Activated CD8-positive, alpha-beta T cell treated with anti-CD3 and anti-CD28 coated beads for 36 hours (primary cell): ENCODE measurements at regions not wholly inside any gene's neighbourhood (a gene's known extent, or its start where the extent isn't known, plus 50 kb on each side); places are given as distances from the start of the nearest gene placed in this dataset.

Source experiments
- ATAC-seq: fragments of 200-7000 bp; cut with Tn5 transposase; one replicate; pipeline ENCODE4 v1.10.0; 2021; ENCODE audit warnings: mild to moderate bottlenecking, moderate library complexity
- CTCF ChIA-PET: fragments of 350-600 bp; sonication (Branson Sonifier 250); formaldehyde crosslinking; loops from one replicate; lab custom pipeline; 2021; ENCODE audit warnings: antibody characterized with exemption; lab: Charles Lee
- POLR2A ChIA-PET: fragments of 350-600 bp; sonication (Branson Sonifier 250); formaldehyde crosslinking; loops from one replicate; lab custom pipeline; 2021; ENCODE audit warnings: antibody characterized with exemption; lab: Charles Lee
- DNase-seq: peaks from one replicate; pipeline ENCODE4 v3.0.0-alpha.2; 2020
- H3K27ac Mint-ChIP-seq: one replicate; pipeline ENCODE4 v1.8.0; 2021; ENCODE audit warnings: mild to moderate bottlenecking, mixed read lengths
- H3K27me3 Mint-ChIP-seq: one replicate; pipeline ENCODE4 v1.8.0; 2021; ENCODE audit warnings: mixed read lengths
- H3K36me3 Mint-ChIP-seq: one replicate; pipeline ENCODE4 v1.8.0; 2021; ENCODE audit warnings: low read depth, mixed read lengths
- H3K4me1 Mint-ChIP-seq: one replicate; pipeline ENCODE4 v1.8.0; 2021; ENCODE audit warnings: low read depth, mixed read lengths
- H3K4me3 Mint-ChIP-seq: one replicate; pipeline ENCODE4 v1.8.0; 2021; ENCODE audit warnings: mild to moderate bottlenecking, moderate library complexity, mixed read lengths
- H3K9me3 Mint-ChIP-seq: one replicate; pipeline ENCODE4 v1.8.0; 2021; ENCODE audit warnings: mixed read lengths
- CTCF ChIP-seq: fragments of 200-600 bp; IDR thresholded peaks from one replicate; pipeline ENCODE4 v1.8.0; 2022; ENCODE audit warnings: antibody characterized with exemption, mild to moderate bottlenecking
- intact Hi-C: fragments of 100-400 bp; cut with micrococcal nuclease; formaldehyde crosslinking; loops from one replicate; pipeline ENCODE4 v1.10.0; 2022

GRCh38 chr6:105907991-105908390 lies 178.1 kb upstream of the PRDM1 start:
- DNase-seq (no peak), ATAC-seq (no peak)
- intact Hi-C loops = no loop called here
- Mint-ChIP-seq H3K9me3 (no peaks in the 10 kb centered on the region), H3K36me3 (no peaks in the 10 kb centered on the region), H3K4me3 (no peak overlapping the region), H3K27me3 (peaks cover 11% of the 10 kb centered on the region), H3K27ac (no peak overlapping the region), H3K4me1 (no peaks in the 10 kb centered on the region)
- POLR2A ChIA-PET = no interaction called here
- CTCF ChIA-PET = no interaction called here
- no peak for TF ChIP-seq CTCF

DNA sequence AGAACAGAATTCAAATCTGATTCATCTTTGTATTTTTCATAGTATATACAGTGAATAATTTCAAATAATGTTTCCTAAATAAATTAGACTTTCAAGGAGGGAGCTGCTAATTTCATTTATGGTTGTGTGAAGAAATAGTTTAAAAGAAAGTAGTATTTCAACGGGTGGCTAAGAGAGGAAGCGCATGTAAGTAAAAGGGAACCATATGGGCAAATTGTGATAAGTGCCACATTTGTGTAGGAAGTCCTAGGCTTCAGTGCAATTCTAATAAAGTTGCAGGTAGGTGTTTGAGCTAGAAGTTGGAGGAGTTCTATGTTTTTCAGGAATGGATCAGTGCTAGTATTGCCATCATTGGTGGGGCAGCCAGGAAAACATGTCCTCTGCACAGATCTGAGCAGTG lies 178.8 kb upstream of the PRDM1 start:
- POLR2A ChIA-PET = no interaction called here
- H3K36me3 Mint-ChIP-seq = no peaks in the 10 kb centered on the region
- H3K4me1 Mint-ChIP-seq = no peaks in the 10 kb centered on the region
- CTCF ChIA-PET = no interaction called here
- peaks cover 11% of the 10 kb centered on the region for H3K27me3 Mint-ChIP-seq
- H3K4me3 Mint-ChIP-seq = no peak overlapping the region
- intact Hi-C loops = no loop called here
- no peaks in the 10 kb centered on the region for H3K9me3 Mint-ChIP-seq
- H3K27ac Mint-ChIP-seq = no peak overlapping the region
- no peak for TF ChIP-seq CTCF
- DNase-seq = no peak
- no peak for ATAC-seq

DNA sequence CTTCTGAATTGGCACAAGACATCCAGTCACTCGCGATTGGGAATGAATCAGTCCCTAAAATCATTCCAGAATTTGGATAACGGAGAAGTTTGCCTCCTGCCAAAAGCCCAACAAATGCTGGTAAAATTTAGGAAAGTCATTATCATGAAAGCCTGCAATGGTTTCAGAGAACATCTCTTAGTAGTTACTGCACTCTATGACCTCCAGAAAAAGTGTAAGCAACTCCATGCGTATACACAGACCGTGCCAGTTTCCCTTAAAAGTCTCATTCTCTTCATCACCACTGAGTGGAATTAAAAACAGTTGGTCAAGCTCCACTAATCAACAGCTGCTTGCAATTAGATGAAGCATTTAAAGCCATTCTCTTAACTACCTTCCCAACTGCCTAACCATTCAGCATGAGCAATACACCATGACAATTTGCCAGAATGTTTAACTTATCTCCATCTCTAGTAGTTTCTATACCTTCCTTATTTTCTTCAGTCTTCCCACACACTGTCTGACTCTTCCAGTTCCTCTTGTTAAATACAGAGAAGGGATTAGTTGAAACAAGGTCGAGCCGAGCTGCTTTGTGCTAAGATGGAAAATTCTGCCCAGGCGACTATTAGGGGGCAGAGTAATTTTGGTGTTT lies 183.6 kb upstream of the PRDM1 start:
- no peaks in the 10 kb centered on the region for H3K36me3 Mint-ChIP-seq
- no peak overlapping the region for H3K4me3 Mint-ChIP-seq
- no peak overlapping the region for H3K27ac Mint-ChIP-seq
- H3K4me1 Mint-ChIP-seq = peaks cover 21% of the 10 kb centered on the region
- DNase-seq = no peak
- ChIA-PET CTCF (no interaction called here), POLR2A (interaction anchor here (0.7 kb wide), 1 partner anchor 108 kb away, joined by 3 read pairs; no protein-coding TSS in a partner anchor)
- no peak for TF ChIP-seq CTCF
- no peaks in the 10 kb centered on the region for H3K9me3 Mint-ChIP-seq
- H3K27me3 Mint-ChIP-seq = peaks cover 6% of the 10 kb centered on the region
- ATAC-seq = no peak
- intact Hi-C loops = no loop called here

- ChIA-PET POLR2A (interaction anchor here (0.7 kb wide), 1 partner anchor 109 kb away, joined by 3 read pairs; no protein-coding TSS in a partner anchor), CTCF (no interaction called here)
- Mint-ChIP-seq H3K27ac (no peak overlapping the region), H3K4me3 (no peak overlapping the region), H3K36me3 (no peaks in the 10 kb centered on the region), H3K4me1 (peaks cover 21% of the 10 kb centered on the region), H3K27me3 (peaks cover 4% of the 10 kb centered on the region), H3K9me3 (no peaks in the 10 kb centered on the region)
- ATAC-seq = no peak
- DNase-seq = no peak
- no peak for TF ChIP-seq CTCF
- intact Hi-C loops = no loop called here
Observed at GRCh38 chr6:105901583-105901982, 184.6 kb upstream of the PRDM1 start.

GRCh38 chr6:105900125-105900937 lies 185.8 kb upstream of the PRDM1 start:
- ChIA-PET CTCF (interaction anchor here (0.6 to 2.1 kb wide), 4 partner anchors 18 to 323 kb away, joined by 3 to 7 read pairs (median 4); no protein-coding TSS in a partner anchor), POLR2A (interaction anchor here (0.7 to 1.6 kb wide), 6 partner anchors 16 to 242 kb away, joined by 3 to 5 read pairs (median 3); no protein-coding TSS in a partner anchor)
- intact Hi-C loops = no loop called here
- peaks cover 21% of the 10 kb centered on the region for H3K4me1 Mint-ChIP-seq
- no peaks in the 10 kb centered on the region for H3K9me3 Mint-ChIP-seq
- ATAC-seq (peak; percentile 64), DNase-seq (peak; percentile 47)
- no peak for TF ChIP-seq CTCF
- H3K4me3 Mint-ChIP-seq = peak overlapping the region; percentile 44
- no peaks in the 10 kb centered on the region for H3K36me3 Mint-ChIP-seq
- H3K27me3 Mint-ChIP-seq = no peaks in the 10 kb centered on the region
- H3K27ac Mint-ChIP-seq = peak overlapping the region; percentile 88
